Activated CD4-positive, alpha-beta T cell treated with anti-CD3 and anti-CD28 coated beads for 24 hours (primary cell): ENCODE measurements at regions not wholly inside any gene's neighbourhood (a gene's known extent, or its start where the extent isn't known, plus 50 kb on each side); places are given as distances from the start of the nearest gene placed in this dataset.
"Not testable (repeated sequence)": the region's sequence is repeated elsewhere in the genome, so short reads cannot be mapped to it uniquely, and the experiment has no call there.

Experiments
- DNase-seq, 2 donors: peaks; one replicate each; pipeline ENCODE4 v3.0.0-alpha.2; 2020; ENCODE audit warnings: low read depth in 2 of 2

DNA sequence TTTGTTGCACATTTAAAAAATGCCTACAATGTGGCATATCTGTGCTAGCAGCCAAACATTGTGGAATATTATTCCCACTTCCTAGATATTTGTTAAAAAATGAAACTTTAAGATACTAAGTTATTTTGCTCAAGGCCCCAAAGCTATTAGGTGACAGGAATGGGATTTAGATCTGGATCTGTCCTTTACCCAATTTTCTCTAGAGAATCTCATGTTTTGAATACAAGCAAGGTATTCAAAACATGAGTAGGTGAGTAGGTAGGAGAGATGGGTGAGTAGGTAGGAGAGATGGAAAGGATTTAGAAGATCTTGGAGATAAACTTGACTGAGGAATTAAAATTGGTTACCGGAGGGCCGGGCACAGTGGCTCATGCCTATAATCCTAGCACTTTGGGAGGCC is 61.2 kb upstream of the AKIRIN2 start:
- no peak for DNase-seq

DNA sequence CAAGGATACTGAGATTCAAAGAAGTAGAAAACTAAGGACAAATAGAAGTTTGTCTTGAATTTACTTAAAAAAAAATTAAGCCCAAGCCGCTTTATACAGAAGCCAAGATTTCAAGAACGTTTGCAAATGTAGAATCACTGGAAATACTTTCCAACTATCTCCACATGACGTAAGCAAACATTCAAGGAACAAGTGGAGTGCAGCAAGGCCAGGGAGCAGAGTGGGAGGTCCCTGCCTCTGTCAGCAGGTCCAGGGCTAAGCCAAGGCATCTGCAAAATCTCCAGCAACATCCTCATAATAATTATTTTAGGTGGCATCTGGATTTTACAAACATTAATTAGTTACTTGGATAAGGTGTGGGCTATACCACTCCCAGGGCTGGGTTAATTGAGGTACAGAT is 60.1 kb upstream of the AKIRIN2 start:
- DNase-seq, result no peak

DNA sequence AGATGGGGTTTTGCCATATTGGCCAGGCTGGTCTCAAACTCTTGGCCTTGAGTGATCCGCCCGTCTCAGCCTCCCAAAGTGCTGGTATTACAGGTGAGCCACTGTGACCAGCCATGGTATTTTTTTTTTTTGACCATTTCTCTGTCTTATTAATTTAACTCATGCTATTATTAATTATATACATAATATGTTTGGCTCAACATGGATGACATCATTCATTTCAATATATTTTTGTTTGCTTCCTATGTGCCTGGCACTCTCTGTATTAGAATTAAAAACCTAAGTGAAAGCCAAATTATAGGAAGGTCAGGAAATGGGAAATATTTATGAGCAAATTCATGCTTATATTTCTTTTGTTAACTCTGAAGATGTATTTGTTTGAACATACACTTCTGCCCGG is 55.8 kb upstream of the AKIRIN2 start:
- DNase-seq, result no peak

DNA sequence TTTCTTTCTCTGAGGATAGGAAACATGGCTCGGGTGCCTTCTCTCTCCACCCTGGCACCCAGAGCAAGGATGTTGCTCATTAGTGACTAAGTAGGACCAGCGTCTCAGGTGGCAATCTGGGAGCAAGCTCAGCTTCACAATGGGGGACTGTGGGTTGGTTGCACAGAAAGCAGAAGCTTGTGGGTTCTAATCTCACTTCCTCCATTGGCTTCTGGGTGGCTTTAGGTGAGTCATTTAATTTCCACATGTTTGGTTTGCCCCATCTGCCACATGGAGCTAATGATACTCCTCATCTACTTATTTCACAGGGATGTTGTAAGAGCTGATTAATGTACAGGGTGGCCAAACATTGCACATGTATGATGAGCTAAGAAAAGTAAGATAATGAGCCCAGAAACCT is 54.8 kb upstream of the AKIRIN2 start:
- peak in 1 of 2 donors; percentile 3 for DNase-seq

DNA sequence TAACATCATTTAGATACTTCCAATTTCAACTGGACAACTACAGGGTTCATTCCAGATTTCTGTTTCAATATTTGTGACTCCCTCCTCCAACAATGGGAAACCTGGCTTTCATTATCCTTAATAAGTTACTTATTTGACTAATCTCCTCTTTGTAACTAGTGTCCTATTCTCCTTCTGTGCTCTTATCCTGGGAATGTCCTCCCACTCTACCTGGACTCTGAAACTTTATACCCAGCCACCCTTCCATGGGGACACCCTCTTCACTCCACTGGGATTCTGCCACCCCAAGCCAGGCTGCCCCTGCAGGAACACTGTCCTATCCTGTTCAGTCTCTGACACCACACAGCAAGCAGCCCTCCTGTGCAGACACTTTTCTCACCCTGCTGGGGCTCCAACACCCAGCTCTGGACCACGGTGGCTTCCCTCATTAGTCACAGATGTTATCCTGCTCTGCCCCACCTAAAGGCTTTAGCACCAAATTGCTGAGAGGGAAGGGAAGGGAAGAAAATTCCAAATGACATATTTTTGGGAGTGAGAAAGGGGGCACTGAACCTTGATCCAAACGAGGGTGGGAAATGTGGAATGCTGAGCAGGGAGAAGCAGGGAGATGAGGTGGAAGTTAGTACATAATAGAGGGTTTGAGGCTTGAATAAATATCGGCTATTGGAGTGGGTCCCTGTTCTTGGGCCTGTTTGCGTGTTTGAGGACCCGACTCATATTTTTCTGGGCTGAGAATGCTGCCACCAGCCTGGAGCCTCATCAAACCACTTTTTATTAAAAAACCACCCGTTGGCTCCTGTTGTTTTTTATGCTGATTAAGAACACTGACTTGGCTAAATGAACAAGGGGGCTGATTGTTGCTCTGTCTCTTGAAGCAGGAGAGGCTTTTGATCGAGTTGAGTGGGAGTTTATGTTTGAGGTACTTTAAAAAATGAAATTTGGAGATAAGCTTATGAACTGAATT is 54.0 kb upstream of the AKIRIN2 start:
- no peak for DNase-seq

DNA sequence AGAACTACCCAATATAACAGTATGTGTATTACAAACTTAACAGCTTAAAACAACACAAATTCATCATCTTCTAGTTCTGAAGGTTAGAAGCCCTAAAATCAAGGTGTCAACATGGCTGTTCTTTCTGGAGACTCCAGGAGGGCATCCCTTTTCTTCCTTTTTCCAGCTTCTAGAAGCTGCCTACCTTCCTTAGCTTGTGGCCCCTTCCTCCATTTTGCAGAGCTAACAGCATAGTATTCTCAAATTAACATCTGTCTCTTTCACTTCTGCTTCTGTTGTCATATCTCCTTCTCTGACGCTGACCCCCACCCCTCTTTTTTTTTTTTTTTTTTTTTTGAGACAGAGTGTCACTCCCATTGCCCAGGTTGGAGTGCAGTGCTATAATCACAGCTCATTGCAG is 52.8 kb upstream of the AKIRIN2 start:
- no peak for DNase-seq

DNA sequence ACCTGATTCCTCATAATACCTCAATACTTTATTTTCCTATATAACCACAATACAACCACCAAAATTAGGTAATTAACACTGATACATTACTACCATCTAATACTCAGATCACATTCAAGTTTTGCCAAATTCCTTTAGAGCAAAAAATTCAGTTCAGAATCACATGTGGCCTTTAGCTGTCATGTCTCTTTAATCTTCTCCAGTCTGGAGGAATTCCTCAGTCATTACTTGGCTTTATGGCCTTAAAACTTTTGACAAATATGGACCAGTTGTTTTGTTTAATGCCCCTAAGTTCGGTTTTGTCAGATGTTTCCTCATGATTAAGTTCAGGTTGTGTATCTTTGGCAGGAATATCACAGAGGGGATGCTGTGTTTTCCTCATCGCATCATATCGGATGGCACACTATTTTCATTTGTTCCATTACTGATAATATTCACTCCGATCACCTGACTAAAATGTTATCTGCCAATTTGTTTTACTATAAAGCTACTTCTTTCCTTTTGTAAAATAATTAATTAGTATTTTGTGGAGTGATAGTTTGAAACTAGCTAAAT is 51.2 kb upstream of the AKIRIN2 start:
- no peak for DNase-seq

DNA sequence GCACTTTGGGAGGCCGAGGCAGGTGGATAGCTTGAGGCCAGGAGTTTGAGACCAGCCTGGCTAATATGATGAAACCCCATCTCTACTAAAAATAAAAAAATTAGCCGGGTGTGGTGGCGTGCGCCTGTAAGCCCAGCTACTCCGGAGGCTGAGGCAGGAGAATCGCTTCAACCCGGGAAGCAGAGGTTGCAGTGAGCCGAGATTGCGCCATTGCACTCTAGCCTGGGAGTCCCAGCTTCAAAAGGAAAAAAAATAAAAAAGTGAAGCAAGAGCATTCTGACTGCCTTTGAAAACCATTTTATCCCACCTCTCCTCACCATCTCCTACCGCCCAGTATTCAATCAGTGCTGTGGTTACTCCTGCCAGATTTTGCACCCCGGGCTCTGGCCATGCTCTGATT is 50.5 kb upstream of the AKIRIN2 start:
- DNase-seq, result not testable (repeated sequence)
